Activated T-cell treated with anti-CD3 and anti-CD28 coated beads, Interleukin-2, amount 50 U/mL, for 1 hour (primary cell): ENCODE measurements at regions not wholly inside any gene's neighbourhood (a gene's known extent, or its start where the extent isn't known, plus 50 kb on each side); places are given as distances from the start of the nearest gene placed in this dataset.
"Not testable (repeated sequence)": the region's sequence is repeated elsewhere in the genome, so short reads cannot be mapped to it uniquely, and the experiment has no call there.

Source experiments
- DNase-seq: peaks from one replicate; pipeline ENCODE4 v3.0.0-alpha.2; 2020

GRCh38 chr18:22504251-22505030 lies 86.7 kb upstream of the CTAGE1 start:
- DNase-seq, result no peak

GRCh38 chr18:22505141-22505591 lies 87.5 kb upstream of the CTAGE1 start:
- DNase-seq, result no peak

GRCh38 chr18:22507055-22507454 lies 89.3 kb upstream of the CTAGE1 start:
- DNase-seq, result no peak

- DNase-seq, result no peak
These were observed 91.7 kb upstream of the CTAGE1 start for GRCh38 chr18:22509423-22509822.

GRCh38 chr18:22510697-22511096 lies 93.0 kb upstream of the CTAGE1 start:
- no peak for DNase-seq

- DNase-seq, result no peak
These were observed 96.2 kb upstream of the CTAGE1 start for GRCh38 chr18:22513721-22514481.

GRCh38 chr18:22514655-22515054 lies 96.9 kb upstream of the CTAGE1 start:
- DNase-seq, result no peak

- DNase-seq, result no peak
These were observed 97.5 kb upstream of the CTAGE1 start for GRCh38 chr18:22515250-22515649.

- DNase-seq, result no peak
These were observed 99.6 kb upstream of the CTAGE1 start for GRCh38 chr18:22517356-22517755.

- no peak for DNase-seq
These were observed 103.5 kb upstream of the CTAGE1 start for GRCh38 chr18:22521026-22521707.

GRCh38 chr18:22523481-22523880 lies 105.8 kb upstream of the CTAGE1 start:
- no peak for DNase-seq

GRCh38 chr18:22524783-22525182 lies 107.1 kb upstream of the CTAGE1 start:
- no peak for DNase-seq

GRCh38 chr18:22525313-22525712 lies 107.6 kb upstream of the CTAGE1 start:
- DNase-seq, result no peak

GRCh38 chr18:22525883-22526282 lies 108.2 kb upstream of the CTAGE1 start:
- DNase-seq, result no peak

GRCh38 chr18:22528291-22528690 lies 110.6 kb upstream of the CTAGE1 start:
- no peak for DNase-seq

- DNase-seq, result not testable (repeated sequence)
These were observed 117.0 kb upstream of the CTAGE1 start for GRCh38 chr18:22534706-22535105.

GRCh38 chr18:22536558-22536957 lies 118.8 kb upstream of the CTAGE1 start:
- DNase-seq, result no peak

GRCh38 chr18:22538426-22538825 lies 120.7 kb upstream of the CTAGE1 start:
- no peak for DNase-seq

- no peak for DNase-seq
These were observed 121.5 kb upstream of the CTAGE1 start for GRCh38 chr18:22539051-22539765.

- DNase-seq, result no peak
These were observed 123.5 kb upstream of the CTAGE1 start for GRCh38 chr18:22541232-22541631.

- no peak for DNase-seq
These were observed 124.7 kb upstream of the CTAGE1 start for GRCh38 chr18:22542406-22542835.

GRCh38 chr18:22543769-22544168 lies 126.1 kb upstream of the CTAGE1 start:
- DNase-seq, result no peak

GRCh38 chr18:22544626-22545025 lies 126.9 kb upstream of the CTAGE1 start:
- no peak for DNase-seq
